ENCODE measurements at regions not wholly inside any gene's neighbourhood (a gene's known extent, or its start where the extent isn't known, plus 50 kb on each side); places are given as distances from the start of the nearest gene placed in this dataset.

DNA sequence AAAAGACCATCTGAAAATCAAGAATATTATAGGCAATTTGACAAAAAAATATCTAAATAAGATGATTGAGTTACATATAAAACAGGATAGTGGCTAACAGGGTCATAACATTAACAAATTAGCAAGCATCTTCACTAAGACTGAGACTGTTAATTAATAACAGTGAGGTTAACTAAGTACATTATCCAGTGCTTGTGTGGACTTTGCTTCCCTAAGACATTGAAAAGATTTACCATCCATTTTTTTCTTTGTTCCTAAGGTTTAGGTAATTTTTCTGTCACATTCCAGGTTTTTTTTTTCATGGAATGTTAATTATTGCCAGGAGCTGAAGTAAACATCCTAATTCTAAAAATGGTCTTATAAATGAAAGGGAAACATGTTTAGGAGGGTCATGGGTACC is 227.6 kb downstream of the ANKRD7 start:
- no peaks in the 10 kb centered on the region for H3K4me1 ChIP-seq (ENCODE audit: insufficient read depth)
- no peak overlapping the region for H3K4me3 Mint-ChIP-seq
- H3K27me3 Mint-ChIP-seq (ENCODE audit: insufficient read depth, low read depth, poor library complexity), result no peaks in the 10 kb centered on the region
- TF ChIP-seq EZH2 (IDR thresholded peaks at IDR 0.05; ENCODE audit: low read depth, unreplicated experiment), result no peak
- TF ChIP-seq CREB1 (CRISPR knock-in tag; IDR thresholded peaks at IDR 0.05; ENCODE audit: low read depth), result no peak
- no peak for TF ChIP-seq REST (IDR thresholded peaks at IDR 0.05; ENCODE audit: unreplicated experiment)
- no peak for TF ChIP-seq ETS1 (IDR thresholded peaks at IDR 0.05)
- TF ChIP-seq STAT1 (IDR thresholded peaks at IDR 0.05; ENCODE audit: unreplicated experiment), result no peak
- TF ChIP-seq POLR2AphosphoS5 (IDR thresholded peaks at IDR 0.05; ENCODE audit: low read depth), result no peak
- no peak for TF ChIP-seq JUNB (IDR thresholded peaks at IDR 0.05; ENCODE audit: unreplicated experiment)
- TF ChIP-seq CTCF (conservative IDR thresholded peaks at IDR 0.05; ENCODE audit: low read depth in 2 of 2), result no peak
- no peak for TF ChIP-seq ZNF114 (CRISPR knock-in tag; IDR thresholded peaks at IDR 0.05)
- no peak for TF ChIP-seq EZH2phosphoT487 (IDR thresholded peaks at IDR 0.05; ENCODE audit: unreplicated experiment)
- no peak for TF ChIP-seq NANOG (IDR thresholded peaks at IDR 0.05; ENCODE audit: borderline replicate concordance)
- no peak for TF ChIP-seq ZNF331 (CRISPR knock-in tag; IDR thresholded peaks at IDR 0.05; ENCODE audit: low read depth)
- no peak for TF ChIP-seq ZNF462 (CRISPR knock-in tag; IDR thresholded peaks at IDR 0.05)
- H3F3A ChIP-seq (replicated peaks; ENCODE audit: low read depth), result no peaks in the 10 kb centered on the region
- no peak overlapping the region for H3K27ac ChIP-seq (ENCODE audit: low read depth)
- peaks cover 4% of the 10 kb centered on the region; the same call in 2 of the 3 replicates for H3K36me3 Mint-ChIP-seq (ENCODE audit: low read depth)
- no peaks in the 10 kb centered on the region for H3K4me1 Mint-ChIP-seq
- no peak overlapping the region for H3K27ac Mint-ChIP-seq
- H3K27me3 ChIP-seq (ENCODE audit: insufficient read depth), result no peaks in the 10 kb centered on the region
- ATAC-seq (no peak), DNase-seq (ENCODE audit: low spot score) (no peak)
- H3K4me3 ChIP-seq, result no peak overlapping the region
- no peak overlapping the region for H2AFZ ChIP-seq
- H3K36me3 ChIP-seq (ENCODE audit: insufficient read depth), result no peaks in the 10 kb centered on the region
- H3K9me3 Mint-ChIP-seq, result peaks cover 4% of the 10 kb centered on the region; the same call in 1 of the 3 replicates
- H3K4me2 ChIP-seq, result no peak overlapping the region
- no peaks in the 10 kb centered on the region for H3K79me2 ChIP-seq (replicated peaks; ENCODE audit: insufficient read depth)
- 0 out of 2 replicates have a peak, but pooled peaks cover 2% of the 10 kb centered on the region for H3K9me2 ChIP-seq (ENCODE audit: insufficient read depth)
- H4K20me1 ChIP-seq (replicated peaks; ENCODE audit: insufficient read depth), result no peaks in the 10 kb centered on the region

Measured in GM23338 (cell line).